OCI-LY3 (cell line): ENCODE measurements at regions not wholly inside any gene's neighbourhood (a gene's known extent, or its start where the extent isn't known, plus 50 kb on each side); places are given as distances from the start of the nearest gene placed in this dataset.

Experiments used
- H2AFZ ChIP-seq: fragments of 200-600, 300-600 bp; shearing (Covaris generic); 2 replicates; pipeline ENCODE4 v1.6.0; 2014; ENCODE audit warnings: antibody characterized with exemption, low read depth, low read length
- H3K27ac ChIP-seq: fragments of 200-600, 300-600 bp; sonication (generic); 2 replicates; pipeline ENCODE4 v1.5.1; 2014; ENCODE audit warnings: mild to moderate bottlenecking, low read length, moderate library complexity, mixed read lengths
- H3K27me3 ChIP-seq: fragments of 200-600, 300-600 bp; sonication (generic); 2 replicates; pipeline ENCODE4 v1.6.1; 2014; ENCODE audit warnings: low read depth, low read length, mixed read lengths
- H3K36me3 ChIP-seq: fragments of 200-600, 300-600 bp; sonication (generic); replicated peaks from 2 replicates; pipeline ENCODE3; 2014; ENCODE audit warnings: low read depth, low read length, mixed read lengths
- H3K4me1 ChIP-seq: fragments of 300-600, 200-600 bp; sonication (generic); 2 replicates; pipeline ENCODE4 v1.6.1; 2014; ENCODE audit warnings: low read length, mixed read lengths
- H3K4me2 ChIP-seq: fragments of 200-600, 300-600 bp; sonication (generic); 2 replicates; pipeline ENCODE4 v1.6.1; 2014; ENCODE audit warnings: low read length, mixed read lengths
- H3K4me3 ChIP-seq: fragments of 300-600, 200-600 bp; sonication (generic); 2 replicates; pipeline ENCODE4 v1.5.1; 2014; ENCODE audit warnings: antibody characterized with exemption, mild to moderate bottlenecking, low read length, moderate library complexity
- H3K79me2 ChIP-seq: fragments of 300-600, 200-600 bp; shearing (Covaris generic); 2 replicates; pipeline ENCODE4 v1.6.1; 2014; ENCODE audit warnings: mild to moderate bottlenecking, low read length, mixed read lengths
- H3K9ac ChIP-seq: fragments of 300-600, 200-600 bp; shearing (Covaris generic); 2 replicates; pipeline ENCODE4 v1.6.0; 2014; ENCODE audit warnings: mild to moderate bottlenecking, low read length, moderate library complexity
- H3K9me3 ChIP-seq: fragments of 200-600, 300-600 bp; shearing (Covaris generic); 2 replicates; pipeline ENCODE4 v1.6.1; 2014; ENCODE audit warnings: low read length, mixed read lengths; ENCODE audit not compliant: insufficient read depth
- H4K20me1 ChIP-seq: fragments of 200-600, 300-600 bp; sonication (generic); 2 replicates; pipeline ENCODE4 v1.6.1; 2016; ENCODE audit warnings: low read length, mixed read lengths; ENCODE audit not compliant: insufficient read depth
- CTCF ChIP-seq: fragments of 200-600, 300-600 bp; sonication (generic); IDR thresholded peaks from 2 replicates; pipeline ENCODE4 v1.5.1; 2014; ENCODE audit warnings: antibody characterized with exemption, low read length, low read depth
- EZH2phosphoT487 ChIP-seq: fragments of 200-600 bp; shearing (Covaris generic); IDR thresholded peaks from 2 replicates; pipeline ENCODE4 v1.6.1; 2018; ENCODE audit warnings: antibody characterized with exemption, mixed run types, low read depth

DNA sequence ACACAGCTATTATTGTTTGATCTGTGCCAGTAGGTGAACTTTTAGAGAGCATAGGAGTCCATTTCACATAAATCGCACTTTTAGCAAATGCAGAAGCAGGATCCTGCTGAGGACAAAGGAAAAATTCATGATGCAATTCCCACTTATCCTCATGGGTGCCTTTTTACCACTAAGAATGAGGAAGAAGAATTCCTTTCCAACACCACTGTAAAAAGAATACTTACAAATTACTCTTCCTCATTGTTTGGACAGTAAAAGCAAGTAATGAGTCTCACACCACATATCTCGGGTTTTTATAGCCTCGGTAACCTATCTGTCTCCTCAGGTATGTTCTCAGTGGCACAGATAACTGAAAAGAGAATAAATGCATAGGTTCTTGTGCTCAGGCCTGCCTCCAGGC, 238.5 kb downstream of the MTX2 start:
- no peak overlapping the region for H3K4me3 ChIP-seq
- H3K4me2 ChIP-seq, result no peak overlapping the region
- no peaks in the 10 kb centered on the region for H3K79me2 ChIP-seq
- H3K27ac ChIP-seq, result no peak overlapping the region
- H3K9me3 ChIP-seq, result no peaks in the 10 kb centered on the region
- no peaks in the 10 kb centered on the region for H4K20me1 ChIP-seq
- H3K4me1 ChIP-seq, result no peaks in the 10 kb centered on the region
- H2AFZ ChIP-seq, result no peak overlapping the region
- H3K36me3 ChIP-seq, result no peaks in the 10 kb centered on the region
- H3K27me3 ChIP-seq, result no peaks in the 10 kb centered on the region; the same call in 1 of the 2 replicates
- TF ChIP-seq CTCF (no peak), EZH2phosphoT487 (no peak)
- H3K9ac ChIP-seq, result no peak overlapping the region

DNA sequence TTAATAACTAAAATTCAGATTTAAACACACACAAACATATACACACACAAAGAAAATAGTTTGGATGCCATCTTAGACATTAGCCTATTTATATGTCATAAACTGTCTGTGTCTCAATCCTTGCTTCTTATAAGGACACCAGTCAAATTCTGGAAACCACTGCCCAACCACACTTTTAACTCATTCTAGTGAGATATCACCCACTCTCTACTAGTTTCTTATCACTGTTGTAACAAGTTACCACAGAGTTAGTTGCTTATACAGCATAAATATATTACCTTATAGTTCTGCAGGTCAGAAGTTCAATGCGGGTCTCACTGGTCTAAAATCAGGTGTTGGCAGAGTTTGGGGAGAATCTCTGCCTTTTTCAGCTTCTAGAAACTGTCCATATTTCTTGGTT, 239.1 kb downstream of the MTX2 start:
- no peak overlapping the region for H3K4me3 ChIP-seq
- H4K20me1 ChIP-seq, result no peaks in the 10 kb centered on the region
- H3K9ac ChIP-seq, result no peak overlapping the region
- H3K4me1 ChIP-seq, result no peaks in the 10 kb centered on the region
- H3K36me3 ChIP-seq, result no peaks in the 10 kb centered on the region
- no peak overlapping the region for H2AFZ ChIP-seq
- H3K27ac ChIP-seq, result no peak overlapping the region
- H3K27me3 ChIP-seq, result no peaks in the 10 kb centered on the region; the same call in 1 of the 2 replicates
- H3K4me2 ChIP-seq, result no peak overlapping the region
- no peaks in the 10 kb centered on the region for H3K9me3 ChIP-seq
- TF ChIP-seq CTCF (no peak), EZH2phosphoT487 (no peak)
- no peaks in the 10 kb centered on the region for H3K79me2 ChIP-seq

DNA sequence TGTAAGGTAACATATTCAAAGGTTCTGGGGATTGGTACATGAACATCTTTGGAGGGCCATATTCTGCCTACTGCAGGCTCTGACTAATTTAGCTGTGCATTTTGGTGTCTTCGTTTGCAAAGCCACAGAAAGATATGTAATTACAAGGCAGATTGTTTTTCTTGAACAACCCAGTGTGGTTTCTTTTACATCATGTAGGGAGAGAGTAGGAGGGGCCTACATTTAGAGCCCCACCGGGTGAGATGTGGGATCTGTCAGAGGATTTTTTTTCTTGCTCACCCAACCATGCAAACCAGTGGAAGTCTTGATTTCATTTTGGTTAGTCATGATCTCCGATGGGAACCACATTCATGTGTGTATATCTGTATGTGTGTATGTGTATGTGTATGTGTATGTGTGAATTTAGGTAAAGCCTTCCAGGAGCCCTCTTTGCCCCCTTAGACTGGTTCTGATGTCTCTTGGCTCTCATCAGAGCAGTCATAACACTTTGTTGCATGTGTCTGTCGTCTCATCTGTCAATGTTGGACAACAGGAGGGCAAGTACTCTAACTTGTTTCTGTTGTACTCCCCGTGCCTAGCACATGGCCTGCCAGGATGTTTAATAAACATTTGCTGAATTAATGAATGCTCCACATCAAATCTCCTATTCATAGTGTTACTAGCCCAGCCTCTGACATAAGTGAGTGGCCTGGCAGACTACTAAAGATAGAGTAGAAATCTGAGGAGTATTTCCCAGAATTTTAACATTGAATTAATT, 239.9 kb downstream of the MTX2 start:
- H3K4me3 ChIP-seq, result no peak overlapping the region
- no peaks in the 10 kb centered on the region for H4K20me1 ChIP-seq
- no peaks in the 10 kb centered on the region for H3K4me1 ChIP-seq
- TF ChIP-seq CTCF (no peak), EZH2phosphoT487 (no peak)
- no peaks in the 10 kb centered on the region for H3K27me3 ChIP-seq
- no peak overlapping the region for H3K27ac ChIP-seq
- no peak overlapping the region for H2AFZ ChIP-seq
- H3K79me2 ChIP-seq, result no peaks in the 10 kb centered on the region
- no peaks in the 10 kb centered on the region for H3K36me3 ChIP-seq
- no peak overlapping the region for H3K4me2 ChIP-seq
- no peaks in the 10 kb centered on the region for H3K9me3 ChIP-seq
- H3K9ac ChIP-seq, result no peak overlapping the region

GRCh38 chr2:176514276-176514675, 245.0 kb downstream of the MTX2 start:
- Histone ChIP-seq H3K4me2 (no peak overlapping the region), H3K79me2 (no peaks in the 10 kb centered on the region), H3K27ac (no peak overlapping the region), H3K36me3 (no peaks in the 10 kb centered on the region), H4K20me1 (no peaks in the 10 kb centered on the region), H3K4me3 (no peak overlapping the region), H2AFZ (no peak overlapping the region), H3K9ac (no peak overlapping the region), H3K27me3 (no peaks in the 10 kb centered on the region), H3K9me3 (no peaks in the 10 kb centered on the region), H3K4me1 (no peaks in the 10 kb centered on the region)
- TF ChIP-seq EZH2phosphoT487 (no peak), CTCF (no peak)
